Neural progenitor cell (in vitro differentiated cells): ENCODE measurements at regions not wholly inside any gene's neighbourhood (a gene's known extent, or its start where the extent isn't known, plus 50 kb on each side); places are given as distances from the start of the nearest gene placed in this dataset.
"Not testable (repeated sequence)": the region's sequence is repeated elsewhere in the genome, so short reads cannot be mapped to it uniquely, and the experiment has no call there.

Source experiments
- CTCF ChIP-seq: fragments of 200-600 bp; sonication (generic); IDR thresholded peaks from 2 replicates; pipeline ENCODE4 v1.5.1; 2017; ENCODE audit warnings: antibody characterized with exemption, mild to moderate bottlenecking
- EZH2 ChIP-seq: fragments of 200-600 bp; sonication (generic); IDR thresholded peaks from 2 replicates; pipeline ENCODE4 v1.6.1; 2017; ENCODE audit warnings: antibody characterized with exemption, mild to moderate bottlenecking, moderate library complexity
- EZH2phosphoT487 ChIP-seq: fragments of 200-600 bp; sonication (generic); IDR thresholded peaks from 2 replicates; pipeline ENCODE4 v1.6.1; 2017; ENCODE audit warnings: antibody characterized with exemption

- not testable (repeated sequence) for TF ChIP-seq CTCF, EZH2phosphoT487, EZH2
These were observed 367.8 kb downstream of the GPAT3 start for GRCh38 chr4:83903740-83904139.
